ENCODE measurements at regions not wholly inside any gene's neighbourhood (a gene's known extent, or its start where the extent isn't known, plus 50 kb on each side); places are given as distances from the start of the nearest gene placed in this dataset.
"Not testable (repeated sequence)": the region's sequence is repeated elsewhere in the genome, so short reads cannot be mapped to it uniquely, and the experiment has no call there.

DNA sequence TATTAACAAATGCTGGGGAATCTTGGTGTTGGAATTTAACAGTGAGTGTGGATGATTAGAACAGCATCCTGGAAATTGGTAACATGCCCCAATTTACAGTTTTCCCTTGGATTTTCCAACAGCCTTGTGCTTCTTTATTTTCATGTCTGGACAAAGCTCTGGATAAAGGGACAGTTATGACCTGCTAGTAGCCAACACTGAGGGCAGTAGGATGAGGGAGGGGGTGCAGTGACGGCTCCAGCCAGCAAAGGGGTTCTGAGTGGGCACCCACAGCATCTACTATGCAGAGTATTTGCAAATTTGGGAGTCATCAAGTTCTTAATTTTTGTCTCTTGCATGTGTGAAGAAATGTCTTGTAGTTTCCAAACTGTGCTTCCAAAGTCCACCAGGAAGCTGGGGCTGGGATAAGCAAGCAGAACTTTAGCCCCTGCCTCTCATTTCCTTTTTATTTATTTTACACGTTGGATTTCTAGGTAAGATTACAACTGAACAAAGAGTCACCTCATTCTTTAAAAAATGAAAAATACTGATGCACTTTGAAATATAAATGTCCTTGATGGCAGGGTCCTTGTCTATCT is 63.0 kb upstream of the SELENOP start:
- DNase-seq (ENCODE audit: low read depth in 2 of 3, low spot score in 2 of 3), result no peak

DNA sequence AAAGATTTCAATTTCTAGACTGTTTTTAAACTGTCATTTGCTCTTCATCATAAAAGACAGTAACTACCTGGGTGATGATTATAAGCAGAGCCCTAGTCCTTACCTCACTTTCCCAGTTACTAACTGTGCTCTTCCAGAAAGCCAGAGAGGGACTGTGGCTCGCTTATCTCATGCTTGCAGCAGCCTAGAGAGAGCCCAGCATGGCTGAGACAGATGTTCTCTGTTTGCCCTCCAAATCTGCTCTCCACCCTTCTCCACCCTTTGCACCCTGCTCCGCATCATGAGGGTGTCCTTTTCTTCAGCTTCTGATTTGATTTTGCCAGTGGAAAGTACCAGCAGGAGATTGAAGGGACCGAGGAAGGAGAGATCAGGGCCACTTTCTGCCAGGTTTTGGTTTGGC is 61.2 kb upstream of the SELENOP start:
- no peak for DNase-seq (ENCODE audit: low read depth in 2 of 3, low spot score in 2 of 3)

DNA sequence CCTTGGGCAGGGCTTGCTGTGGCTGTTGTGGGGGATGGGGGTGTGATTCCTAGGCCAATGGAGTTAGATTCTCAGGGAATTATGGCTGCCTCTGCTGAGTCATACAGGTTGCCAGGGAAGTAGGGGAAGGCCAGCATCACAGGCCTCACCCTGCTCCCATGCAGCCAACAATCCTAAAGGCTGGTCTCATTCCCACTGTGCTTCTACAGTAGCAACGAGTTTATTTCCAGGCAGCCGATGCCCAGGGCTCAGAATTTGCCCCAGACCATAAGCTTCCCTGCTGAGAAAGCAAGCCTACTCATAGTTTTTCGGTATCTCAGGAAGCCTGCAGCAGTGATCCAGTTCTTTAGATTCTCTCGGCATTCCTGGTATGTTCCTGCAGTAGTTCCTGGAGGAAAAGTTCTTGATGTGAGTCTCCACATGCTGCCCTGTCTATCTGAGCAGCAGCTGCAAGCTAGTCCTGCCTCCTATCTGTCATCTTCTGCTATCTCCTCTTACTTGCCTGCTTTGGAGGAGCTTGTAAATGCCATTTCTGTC is 59.3 kb upstream of the SELENOP start:
- DNase-seq (ENCODE audit: low read depth in 2 of 3, low spot score in 2 of 3), result no peak

DNA sequence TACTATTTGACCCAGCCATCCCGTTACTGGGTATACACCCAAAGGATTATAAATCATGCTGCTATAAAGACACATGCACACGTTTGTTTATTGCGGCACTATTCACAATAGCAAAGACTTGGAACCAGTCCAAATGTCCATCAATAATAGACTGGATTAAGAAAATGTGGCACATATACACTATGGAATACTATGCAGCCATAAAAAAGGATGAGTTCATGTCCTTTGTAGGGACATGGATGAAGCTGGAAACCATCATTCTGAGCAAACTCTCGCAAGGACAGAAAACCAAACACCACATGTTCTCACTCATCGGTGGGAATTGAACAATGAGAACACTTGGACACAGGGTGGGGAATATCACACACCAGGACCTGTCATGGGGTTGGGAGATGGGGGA is 56.7 kb upstream of the SELENOP start:
- not testable (repeated sequence) for DNase-seq (ENCODE audit: low read depth in 2 of 3, low spot score in 2 of 3)

DNA sequence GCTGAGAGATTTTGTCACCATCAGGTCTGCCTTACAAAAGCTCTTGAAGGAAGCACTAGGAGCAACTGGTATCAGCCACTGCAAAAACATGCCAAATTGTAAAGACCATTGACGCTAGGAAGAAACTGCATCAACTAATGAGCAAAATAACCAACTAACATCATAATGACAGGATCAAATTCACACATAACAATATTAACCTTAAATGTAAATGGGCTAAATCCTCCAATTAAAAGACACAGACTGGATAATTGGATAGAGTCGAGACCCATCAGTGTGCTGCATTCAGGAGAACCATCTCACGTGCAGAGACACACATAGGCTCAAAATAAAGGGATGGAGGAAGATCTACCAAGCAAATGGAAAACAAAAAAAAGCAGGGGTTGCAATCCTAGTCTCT is 53.1 kb upstream of the SELENOP start:
- DNase-seq (ENCODE audit: low read depth in 2 of 3, low spot score in 2 of 3), result not testable (repeated sequence)

All from hematopoietic multipotent progenitor cell (in vitro differentiated cells).